ENCODE measurements at regions not wholly inside any gene's neighbourhood (a gene's known extent, or its start where the extent isn't known, plus 50 kb on each side); places are given as distances from the start of the nearest gene placed in this dataset.

DNA sequence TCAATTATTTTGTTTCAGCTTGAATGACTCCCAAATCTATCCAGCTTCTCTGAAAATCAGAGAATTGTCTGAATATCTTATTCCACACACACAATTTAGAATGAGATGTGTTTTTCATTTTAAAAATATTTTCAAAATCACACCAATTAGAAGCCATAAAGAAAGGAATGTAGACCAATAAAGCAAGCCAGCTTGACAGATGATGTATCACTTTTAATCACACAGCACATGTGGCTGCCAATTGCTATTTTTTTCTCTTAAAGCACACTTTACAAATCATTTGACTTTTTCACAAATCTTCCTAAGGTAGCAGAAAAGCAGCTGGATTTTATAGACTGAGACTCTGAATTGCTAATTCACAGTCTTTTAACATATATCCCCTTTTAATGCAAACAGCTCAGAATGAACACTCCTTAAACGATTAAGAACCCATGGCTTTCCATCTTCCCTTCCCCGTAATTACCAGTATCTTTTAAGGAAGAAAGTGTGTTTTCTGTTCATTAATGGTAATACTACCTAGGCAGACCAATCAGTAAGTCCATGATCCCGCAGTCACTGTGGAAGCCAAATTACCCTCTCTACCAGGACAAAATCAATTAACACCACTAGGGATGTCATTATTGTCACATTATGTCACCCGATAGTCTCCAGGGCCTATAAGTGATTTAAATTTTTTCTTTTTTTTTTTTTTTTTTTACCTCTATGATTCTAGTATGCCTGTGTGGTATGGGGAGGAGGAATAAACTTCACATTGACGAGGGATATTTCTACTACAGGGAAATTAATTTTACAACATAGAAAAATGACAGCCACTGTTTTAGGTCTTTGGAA, 250.0 kb upstream of the VEPH1 start:
- TF ChIP-seq EZH2 (IDR thresholded peaks at IDR 0.05; ENCODE audit: insufficient read depth, poor library complexity, severe bottlenecking) (no peak), EZH2phosphoT487 (IDR thresholded peaks at IDR 0.05; ENCODE audit: insufficient read depth, low read depth) (no peak)
